ENCODE measurements at regions not wholly inside any gene's neighbourhood (a gene's known extent, or its start where the extent isn't known, plus 50 kb on each side); places are given as distances from the start of the nearest gene placed in this dataset.

DNA sequence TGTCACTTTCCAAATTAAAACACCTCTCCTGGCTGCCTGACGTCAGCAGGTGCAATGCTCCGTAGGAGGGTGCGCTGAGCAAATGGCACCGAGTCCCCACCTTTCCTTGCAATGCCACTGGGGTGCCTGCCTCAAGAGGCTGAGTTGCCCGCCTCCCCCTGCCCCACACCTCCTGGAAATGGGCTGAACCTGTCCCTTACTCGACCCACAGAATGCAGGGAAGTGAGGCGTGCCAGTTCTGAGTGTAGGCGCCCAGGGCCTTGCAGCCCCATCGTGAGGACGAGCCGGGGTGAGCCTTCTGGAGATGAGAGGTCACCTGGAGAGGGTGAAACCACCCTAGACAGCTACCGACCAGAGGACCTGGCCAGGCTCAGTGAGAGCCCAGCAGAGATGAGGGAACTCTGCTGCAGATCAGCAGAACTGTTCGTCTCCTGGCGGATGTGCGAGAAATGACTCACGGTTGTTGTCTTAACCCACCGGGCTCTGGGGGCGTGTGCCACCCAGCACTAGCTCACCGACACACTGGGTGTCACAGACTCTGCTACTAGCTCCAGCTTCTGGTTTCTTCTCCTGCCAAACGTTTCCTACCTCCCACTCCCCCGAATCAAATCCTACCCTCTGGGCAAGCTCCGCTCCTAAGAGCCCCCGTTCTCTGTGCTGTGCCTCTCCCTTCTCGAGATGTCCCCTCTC is 168.7 kb upstream of the HDAC4 start:
- DNase-seq (ENCODE audit: low read depth) = no peak

DNA sequence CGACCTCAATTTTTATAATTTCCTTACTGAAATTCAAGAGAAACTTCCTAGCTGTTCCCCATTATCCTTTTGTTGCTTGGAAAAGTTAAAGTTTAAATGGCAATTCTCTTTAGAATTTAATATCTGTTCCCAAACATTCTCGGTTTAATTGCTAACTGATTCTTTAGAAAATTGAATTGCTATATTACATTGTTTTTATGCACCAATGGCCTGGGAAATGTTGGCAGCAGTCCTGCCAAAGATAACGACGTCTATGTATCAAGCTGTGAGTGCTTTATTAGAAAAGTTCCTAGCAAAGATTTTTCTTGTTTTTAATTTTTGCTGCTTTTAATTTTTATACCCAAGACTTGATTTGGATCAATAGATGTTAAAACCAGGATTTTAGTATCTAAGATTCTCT is 167.8 kb upstream of the HDAC4 start:
- no peak for DNase-seq (ENCODE audit: low read depth)

DNA sequence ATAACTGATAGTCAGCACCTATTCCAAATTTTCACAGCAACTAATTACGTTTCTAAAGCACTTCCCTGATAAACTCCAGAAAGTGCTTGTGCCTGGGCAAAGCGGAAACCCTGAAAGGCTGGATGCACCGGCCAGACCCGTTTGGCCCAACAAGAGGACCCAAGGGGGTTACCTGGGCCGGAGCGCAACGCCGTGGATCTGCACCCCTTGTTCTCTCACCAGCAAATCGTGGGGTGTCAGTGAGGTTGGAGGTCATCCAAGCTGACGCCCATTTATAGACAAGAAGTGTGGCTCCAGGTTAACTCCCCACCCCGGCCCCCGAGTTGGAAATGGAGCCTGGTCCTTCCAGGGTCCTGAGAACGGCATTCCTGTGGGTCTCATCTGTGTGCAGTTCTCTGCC is 167.0 kb upstream of the HDAC4 start:
- DNase-seq (ENCODE audit: low read depth) = no peak

DNA sequence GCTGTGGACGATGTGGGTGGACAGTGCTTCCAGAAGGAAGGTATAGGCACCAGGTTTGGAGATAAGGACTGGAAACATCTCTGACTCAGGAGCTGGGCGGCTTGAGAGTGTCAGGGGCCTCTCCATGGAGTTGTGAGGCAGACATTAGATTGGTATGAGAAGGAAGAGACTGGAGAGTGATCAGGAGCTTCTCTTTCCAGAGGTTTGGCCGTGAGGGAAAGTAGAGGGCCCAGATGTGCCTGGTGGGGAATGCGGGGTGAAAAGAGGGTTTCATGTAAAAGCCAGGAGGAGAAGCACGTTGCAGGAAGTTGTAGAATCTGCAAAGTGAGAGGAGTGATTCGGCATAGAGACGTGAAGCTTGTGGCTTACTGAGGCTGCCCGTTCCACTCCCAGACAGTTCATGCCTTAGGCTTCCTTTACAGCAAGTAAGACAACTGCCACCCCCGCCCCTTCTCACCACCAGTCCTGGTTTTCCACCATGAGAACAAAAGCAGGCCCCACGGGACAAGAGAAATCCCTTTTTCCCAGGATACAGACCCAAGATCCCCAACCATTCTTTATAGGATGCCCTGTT is 166.3 kb upstream of the HDAC4 start:
- no peak for DNase-seq (ENCODE audit: low read depth)

DNA sequence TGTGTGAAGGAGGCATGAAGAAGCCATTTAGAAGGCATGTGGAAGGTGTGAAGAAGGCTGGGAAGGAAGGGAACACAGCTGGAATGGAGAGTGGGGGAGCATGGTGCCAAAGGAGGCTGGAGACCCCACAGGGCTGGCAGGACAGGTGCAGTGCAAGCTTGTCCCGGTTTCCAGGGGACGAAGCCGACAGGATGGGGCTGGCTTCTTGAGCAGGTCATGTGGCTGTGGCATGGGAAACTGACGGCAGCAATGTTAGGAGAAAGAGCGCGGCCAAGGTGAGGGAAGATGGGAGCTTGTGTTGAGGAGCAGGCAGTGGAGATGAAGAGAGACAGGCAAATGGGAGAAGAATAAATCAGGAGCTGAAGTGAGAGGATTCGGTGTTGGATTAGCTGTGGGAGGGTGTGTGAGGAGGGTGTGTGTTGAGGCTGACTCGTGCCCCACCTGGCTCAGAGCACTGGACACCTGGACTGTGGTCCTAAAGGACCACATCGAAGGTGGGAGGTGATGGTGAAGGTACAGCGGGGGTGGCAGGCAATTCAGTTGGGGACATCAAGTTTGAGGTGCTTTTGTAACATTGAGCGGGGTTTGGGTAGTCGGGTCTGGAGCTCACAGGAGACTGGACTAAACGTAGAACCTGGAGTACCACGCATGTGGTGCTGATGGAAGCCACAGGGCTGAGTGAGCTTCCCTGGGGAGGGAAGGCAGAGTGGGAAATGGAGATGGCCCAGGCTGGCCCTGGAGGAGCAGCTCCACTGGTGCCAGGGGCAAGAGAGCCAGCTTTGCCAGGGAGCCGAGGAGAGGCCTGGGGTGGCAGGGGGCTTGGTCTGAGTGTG is 165.6 kb upstream of the HDAC4 start:
- DNase-seq (ENCODE audit: low read depth) = no peak

DNA sequence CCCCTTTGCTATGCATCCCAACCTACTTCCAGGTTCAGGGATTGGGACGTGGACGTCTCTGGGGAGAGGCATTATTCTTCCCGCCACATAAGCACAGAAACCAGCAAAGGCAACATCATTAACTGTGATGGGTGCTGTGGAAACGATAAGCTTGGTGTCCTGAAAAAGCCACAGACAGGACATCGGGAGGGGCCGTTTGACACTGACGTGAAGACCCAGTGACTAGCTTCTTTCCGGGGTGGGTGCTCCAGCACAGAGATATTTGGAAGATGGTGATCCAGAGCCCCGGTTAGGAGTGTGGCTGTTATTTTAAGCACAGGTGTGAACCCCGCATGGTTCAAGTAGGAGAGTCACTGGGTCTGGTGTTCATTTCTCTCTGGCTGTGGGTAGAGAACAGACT is 163.8 kb upstream of the HDAC4 start:
- no peak for DNase-seq (ENCODE audit: low read depth)

DNA sequence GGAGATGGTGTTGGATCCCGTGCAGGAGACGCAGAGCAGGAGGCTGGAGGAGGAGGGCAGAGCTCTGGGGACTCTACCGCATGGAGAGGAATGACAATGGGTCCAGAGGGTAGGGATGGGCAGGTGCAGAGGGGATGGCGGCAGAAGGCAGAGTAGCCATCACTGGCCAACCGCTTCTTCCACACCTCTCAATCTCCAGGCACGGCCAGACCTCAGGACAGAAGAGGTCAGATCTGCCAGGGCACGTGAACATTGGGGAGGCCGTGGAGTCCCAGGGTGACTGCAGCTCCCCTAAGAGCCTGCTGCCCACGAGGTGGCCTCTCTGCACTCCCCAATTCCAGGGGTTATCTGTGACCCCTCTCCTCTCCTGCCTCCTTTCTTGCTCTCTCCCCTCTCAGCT is 162.7 kb upstream of the HDAC4 start:
- DNase-seq (ENCODE audit: low read depth) = no peak

DNA sequence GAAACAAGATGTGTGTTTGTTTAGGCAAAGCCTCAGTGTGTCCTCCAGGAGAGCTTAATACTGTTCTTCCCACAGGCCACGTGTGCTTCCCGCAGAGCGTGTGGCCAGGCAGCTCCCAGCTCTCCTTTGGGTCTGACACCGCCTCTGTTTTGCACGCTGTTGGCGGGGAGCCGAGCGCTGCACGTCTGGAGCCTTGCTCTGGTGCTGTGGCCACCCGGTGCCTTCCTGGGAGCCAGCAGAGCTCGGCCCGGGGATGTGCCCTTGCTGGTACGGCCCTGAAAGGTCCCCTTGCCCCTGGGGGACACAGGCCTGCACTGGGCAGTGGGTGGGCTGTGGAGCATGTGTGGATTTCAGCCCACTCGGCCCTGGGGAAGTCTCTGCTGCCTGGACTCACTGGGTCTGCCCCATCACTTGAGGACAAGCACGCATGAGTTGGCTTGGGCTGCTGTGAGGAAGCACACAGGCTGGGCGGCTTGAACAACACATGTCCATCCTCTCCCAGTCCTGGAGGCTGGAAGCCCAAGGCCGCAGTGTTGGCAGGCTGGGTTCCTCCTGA is 160.7 kb upstream of the HDAC4 start:
- no peak for DNase-seq (ENCODE audit: low read depth)

DNA sequence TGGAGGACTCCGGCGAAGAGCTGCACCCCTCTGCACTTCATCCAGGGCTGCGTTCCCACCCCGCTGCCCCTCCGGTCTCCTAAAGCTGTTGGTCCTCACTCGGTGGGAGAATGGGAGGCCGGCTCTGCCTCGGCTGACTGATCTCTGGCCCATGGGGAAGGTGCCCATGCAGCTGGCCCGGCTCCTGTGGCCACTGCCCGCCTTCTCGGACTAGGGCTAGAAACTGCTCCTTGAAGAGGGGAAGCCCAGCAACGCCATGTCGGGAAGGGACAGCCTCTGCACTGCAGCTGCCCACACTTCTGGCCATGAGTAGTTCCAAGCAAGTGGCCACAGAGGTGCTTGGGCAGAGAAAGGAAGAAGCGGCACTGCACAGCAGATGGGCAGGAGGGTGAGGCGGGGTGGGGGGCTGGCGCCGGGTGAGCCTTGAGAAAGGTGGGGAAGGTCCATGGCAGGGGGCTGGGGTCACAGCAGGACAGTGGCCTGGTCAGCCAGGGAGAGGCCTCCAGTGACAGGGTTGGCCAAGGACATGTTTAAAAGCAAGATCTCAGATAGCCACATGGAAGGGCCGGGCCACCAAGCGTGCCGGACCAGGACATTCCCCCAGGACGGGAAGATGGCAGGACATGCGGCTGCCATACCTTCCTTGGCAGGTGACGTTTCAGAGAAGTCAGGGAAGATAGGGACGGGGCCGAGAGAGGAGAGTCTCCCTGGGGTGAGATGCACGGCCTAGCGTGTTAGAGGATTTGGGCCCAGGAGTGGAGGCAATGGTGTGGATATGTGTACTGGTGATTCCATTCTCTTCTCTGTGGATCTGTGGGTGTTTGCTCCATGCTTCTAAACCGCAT is 158.8 kb upstream of the HDAC4 start:
- DNase-seq (ENCODE audit: low read depth) = no peak

DNA sequence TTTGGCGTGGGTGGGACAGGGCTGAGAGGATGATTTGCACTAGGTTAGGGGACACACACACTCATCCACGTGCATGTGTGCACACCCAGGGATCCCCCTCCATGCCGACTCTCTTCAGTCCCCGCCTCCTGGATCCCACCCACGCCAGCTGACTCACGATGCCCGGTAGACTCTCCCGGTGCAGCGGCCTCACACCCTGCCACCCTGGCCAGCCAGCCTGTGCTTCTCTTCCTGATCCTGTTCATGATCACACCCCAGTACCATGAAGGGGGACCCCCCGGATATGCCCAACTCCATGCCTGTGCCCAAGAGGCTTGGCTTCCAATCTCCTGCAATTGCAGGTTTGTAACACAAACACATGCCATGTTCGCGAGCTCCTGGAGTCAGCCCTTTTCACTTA is 157.8 kb upstream of the HDAC4 start:
- DNase-seq (ENCODE audit: low read depth) = no peak

DNA sequence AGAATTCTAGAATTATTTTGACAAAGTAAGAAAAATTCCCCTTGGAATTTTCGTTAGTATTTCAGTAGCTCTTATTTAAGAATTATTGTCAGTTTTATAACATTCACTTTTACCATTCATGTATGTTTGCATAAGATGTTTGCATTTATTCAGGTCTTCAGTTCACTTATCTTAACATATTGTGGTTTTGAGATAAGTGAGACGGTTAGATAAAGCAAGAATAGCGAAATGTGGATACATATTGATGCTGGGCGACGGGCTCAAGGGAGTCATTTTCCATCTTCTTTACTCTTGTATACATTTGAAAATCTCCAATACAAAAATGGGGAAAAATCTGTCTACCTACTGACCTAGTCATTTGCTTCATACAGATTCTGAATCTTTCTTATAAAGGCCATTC is 156.7 kb upstream of the HDAC4 start:
- DNase-seq (ENCODE audit: low read depth) = no peak

DNA sequence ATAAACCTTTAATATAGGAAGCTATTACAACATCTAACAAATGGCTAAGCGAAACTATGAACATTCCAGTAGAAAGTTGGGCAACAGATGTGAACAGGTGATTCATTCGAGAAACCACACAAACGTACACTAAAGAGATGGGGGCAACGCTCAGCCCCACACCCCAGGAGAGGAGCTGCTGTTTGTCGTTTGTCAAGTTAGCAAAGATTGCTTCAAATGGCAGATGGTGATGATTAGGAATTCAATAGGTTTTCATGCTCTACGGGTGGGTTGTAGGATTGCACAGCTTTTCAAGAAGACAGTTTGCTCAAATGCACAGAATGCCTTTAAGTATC is 154.7 kb upstream of the HDAC4 start:
- DNase-seq (ENCODE audit: low read depth) = no peak

DNA sequence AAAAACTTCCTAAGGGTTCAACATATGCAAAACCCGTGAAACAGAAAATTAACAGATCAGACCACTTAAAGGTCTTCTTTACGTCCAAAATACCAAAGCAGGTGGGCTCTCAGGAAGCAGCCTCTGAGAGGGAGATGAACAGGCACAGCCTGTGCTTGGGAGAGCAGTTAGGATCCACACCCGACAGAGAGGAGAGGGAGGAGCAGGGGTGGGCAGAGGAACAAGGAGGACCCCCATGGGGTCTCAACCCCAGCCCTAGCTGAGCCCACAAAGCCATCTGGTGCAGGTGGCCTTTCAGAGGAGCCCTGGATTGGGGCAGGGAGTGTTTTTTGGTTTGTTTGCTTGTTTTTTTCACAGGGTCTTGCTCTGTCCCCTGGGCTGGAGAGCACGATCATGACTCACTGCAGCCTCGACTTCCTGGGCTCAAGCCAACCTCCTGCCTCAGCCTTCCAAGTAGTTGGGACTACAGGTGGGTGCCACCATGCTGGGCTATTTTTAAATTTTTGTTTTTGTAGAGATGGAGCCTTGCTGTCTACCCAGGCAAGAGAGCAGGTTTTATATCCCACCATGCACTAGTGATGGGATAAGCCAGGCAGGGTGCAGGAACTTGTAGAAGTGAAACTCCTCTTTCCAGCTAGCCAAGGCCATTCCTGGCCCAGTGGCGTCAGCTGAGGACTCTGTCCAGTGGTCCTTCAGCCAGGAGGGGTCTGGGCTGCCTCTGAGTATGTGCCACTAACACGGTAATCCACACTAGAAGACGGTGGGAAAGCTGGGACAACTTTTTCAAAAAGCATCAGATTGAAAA is 154.1 kb upstream of the HDAC4 start:
- no peak for DNase-seq (ENCODE audit: low read depth)

DNA sequence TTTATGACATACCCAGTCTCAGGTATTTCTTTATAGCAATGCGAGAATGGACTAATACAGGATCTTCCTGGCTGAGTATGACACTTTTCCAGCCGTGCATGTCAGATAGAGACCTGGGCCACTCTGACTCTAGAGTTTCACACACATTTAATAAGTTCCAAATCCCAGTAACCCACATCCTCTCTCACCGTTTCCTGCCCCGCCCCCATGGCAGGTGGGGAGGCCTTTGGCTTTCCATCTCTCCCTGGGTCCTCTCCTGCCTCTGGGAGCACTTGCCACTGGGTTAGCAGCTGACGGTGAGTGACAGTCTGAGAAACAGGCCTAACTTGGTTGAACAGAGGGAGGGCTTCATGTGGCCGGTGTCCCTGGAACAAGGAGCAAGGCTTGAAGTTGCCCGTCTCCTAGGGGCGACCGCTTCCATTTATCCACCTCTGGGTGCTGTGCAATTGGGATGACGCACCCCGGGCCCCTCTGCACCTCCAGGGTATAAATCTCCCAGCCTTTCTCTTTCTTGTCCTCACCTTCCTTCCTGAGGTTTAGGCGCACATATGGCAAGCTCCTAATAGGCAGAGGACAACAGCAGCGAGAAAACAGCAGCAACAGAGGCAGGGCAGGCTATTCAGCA is 152.7 kb upstream of the HDAC4 start:
- DNase-seq (ENCODE audit: low read depth) = no peak

DNA sequence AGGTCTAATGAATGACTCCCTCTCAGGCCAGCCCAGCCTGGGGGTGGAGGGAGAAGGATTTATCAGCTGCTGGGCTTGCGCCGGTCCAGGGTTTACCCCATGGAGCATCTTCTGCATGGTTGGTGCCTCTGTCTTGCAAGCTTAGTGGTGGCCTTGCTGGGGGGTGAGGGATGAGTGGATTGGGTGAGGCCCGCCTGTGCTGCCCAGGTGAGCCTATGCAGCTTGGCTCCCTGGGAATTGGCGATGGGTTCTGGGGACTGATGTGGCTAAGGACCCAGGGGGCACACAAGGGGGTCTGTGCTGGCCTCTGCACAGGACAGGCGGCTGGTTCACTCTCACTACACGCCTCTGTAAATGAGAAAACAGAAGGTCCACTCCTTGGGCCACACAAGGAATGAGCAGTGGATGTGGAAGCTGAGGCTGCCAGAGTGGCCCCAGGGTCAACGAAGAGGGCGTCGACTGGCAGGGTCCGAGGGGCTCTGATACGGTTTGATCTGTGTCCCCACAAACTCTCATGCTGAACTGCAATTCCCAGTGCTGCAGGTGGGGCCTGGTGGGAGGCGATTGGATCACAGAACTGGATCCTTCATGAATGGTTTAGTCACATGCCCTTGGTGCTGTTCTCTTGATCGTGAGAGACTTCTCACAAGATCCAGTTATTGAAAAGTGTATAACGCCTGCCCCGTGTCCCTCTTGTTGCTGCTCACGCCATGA is 151.6 kb upstream of the HDAC4 start:
- DNase-seq (ENCODE audit: low read depth) = no peak

DNA sequence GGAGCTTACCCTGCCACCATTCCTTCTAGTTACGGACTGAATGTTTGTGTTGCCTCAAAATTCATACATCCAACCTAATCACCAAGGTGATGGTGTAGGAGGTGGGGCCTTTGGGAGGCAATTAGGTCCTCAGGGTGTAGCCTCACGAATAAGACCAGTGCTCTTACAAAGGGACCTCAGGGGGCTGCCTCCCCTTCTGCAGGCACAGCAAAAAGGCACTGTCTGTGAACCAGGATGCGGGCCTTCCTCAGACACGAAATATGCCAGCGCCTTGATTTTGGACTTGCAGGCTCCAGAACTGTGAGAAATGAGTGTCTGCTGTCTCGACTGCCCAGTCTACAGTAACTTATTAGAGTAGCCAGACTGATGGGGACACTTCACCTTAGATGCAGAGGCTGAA is 150.4 kb upstream of the HDAC4 start:
- DNase-seq (ENCODE audit: low read depth) = no peak

DNA sequence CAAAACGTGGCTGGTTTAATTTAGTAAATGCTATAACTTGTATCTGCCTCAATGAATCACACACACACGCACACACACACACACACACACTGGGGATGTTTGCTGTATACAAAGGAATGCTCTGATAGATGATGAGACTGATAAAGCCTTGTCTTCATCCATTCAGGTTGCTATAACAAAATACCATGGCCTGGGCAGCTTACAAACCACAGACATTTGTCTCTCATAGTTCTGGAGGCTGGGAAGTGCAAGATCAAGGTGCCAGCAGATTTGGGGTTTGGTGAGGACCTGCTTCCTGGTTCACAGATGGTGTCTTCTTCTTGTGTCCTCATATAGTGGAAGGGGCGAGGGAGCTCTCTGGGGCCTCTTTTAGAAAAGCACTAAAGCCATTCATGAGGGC is 149.5 kb upstream of the HDAC4 start:
- no peak for DNase-seq (ENCODE audit: low read depth)

DNA sequence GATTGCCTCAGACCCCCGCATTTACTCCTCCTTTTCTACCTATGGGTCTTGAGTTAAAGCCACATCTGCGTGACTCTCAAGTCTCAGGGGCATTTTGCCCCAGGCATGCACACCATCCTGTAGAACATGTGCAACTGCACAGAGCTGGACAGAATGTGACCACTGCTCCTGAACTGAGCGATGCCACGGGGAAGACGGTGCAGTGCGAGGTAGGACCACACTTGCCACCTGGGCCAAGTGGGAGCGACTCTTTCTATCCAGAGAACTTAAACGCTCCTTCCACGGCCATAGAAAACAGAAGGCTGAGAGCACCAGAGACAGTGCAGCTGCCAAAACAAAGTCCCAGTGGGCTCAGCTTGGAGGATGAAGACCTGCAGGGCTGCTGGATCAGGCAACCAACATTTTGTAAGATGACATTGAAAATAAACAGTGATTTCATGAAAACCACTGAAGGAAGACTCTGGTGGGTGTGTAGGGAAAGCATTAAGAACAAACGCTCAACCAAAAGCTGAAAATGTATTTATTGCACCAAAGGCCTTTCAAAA is 149.0 kb upstream of the HDAC4 start:
- no peak for DNase-seq (ENCODE audit: low read depth)

DNA sequence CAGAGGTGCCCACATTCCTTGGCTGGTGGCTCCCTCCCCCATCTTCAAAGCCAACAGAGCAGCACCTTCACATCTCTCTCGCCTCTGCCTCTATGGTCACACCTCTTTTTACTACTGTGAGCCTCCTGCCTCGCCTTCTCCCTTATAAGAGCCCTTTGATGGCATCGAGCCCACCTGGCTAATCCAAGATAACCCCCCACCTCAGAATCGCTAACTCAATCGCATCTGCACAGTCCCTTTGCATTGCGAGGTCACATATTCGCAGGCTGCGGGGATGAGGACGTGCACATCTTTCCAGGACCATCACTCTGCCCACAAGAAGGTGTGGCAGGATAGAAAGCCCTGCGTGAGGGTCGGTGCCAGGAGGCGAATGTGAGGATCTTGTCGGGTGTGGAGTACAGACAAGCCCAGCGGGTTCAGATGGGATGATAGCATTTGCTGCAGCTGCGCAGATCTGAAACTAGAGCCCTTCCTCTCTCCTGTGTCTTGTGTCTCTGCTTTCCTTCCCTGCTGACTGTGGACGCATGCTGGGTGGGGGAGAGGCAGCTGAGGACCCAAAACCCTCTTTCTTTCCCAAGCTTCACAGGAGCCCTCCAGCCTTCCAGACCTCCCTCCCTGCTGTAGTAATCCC is 148.3 kb upstream of the HDAC4 start:
- no peak for DNase-seq (ENCODE audit: low read depth)

DNA sequence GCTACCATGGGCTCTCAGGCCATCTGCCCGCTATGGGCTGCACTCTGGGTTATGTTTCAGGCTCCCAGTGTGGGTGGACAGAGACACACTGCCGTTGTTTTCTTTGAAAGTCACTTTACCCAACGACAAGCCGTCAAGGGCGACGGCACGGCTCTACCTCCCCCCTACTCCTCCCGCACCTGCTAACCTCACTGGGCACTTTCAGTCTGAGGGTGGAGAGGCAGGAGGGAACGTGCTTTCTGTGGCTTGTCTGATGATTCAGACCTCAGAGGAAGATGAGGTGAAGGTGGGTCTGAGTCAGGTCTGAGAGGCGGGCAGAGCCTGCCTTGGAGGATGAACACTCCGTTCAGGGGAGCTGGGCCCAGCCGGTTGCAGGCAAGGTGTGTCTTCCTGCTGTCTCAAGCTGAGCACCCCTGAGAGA is 147.6 kb upstream of the HDAC4 start:
- peak; percentile 58 for DNase-seq (ENCODE audit: low read depth)
